HCT116 (cell line): ENCODE measurements at regions not wholly inside any gene's neighbourhood (a gene's known extent, or its start where the extent isn't known, plus 50 kb on each side); places are given as distances from the start of the nearest gene placed in this dataset.

Experiments used
- ATAC-seq: fragments of 200-7000 bp; cut with Tn5 transposase; 2 replicates; pipeline ENCODE4 v1.9.1; 2020; ENCODE audit warnings: mild to moderate bottlenecking, moderate library complexity
- BruUV-seq: library from RNA; stranded (reverse); fragments of 400-500 nt; replicated peaks from 2 replicates; lab custom pipeline; 2021; lab: Mats Ljungman, UMichigan
- CTCF ChIA-PET: fragments of 300-600 bp; sonication (Branson Sonifier 250); formaldehyde crosslinking; loops from one replicate; lab custom pipeline; 2021; ENCODE audit warnings: antibody characterized with exemption; lab: Charles Lee
- POLR2A ChIA-PET: fragments of 300-600, 350-600 bp; sonication (Branson Sonifier 250); formaldehyde crosslinking; loops from one replicate; lab custom pipeline; 2021; ENCODE audit warnings: antibody characterized with exemption; lab: Charles Lee
- RAD21 ChIA-PET, 2 experiments: fragments of 300-600 bp; sonication (Branson Sonifier 250); formaldehyde crosslinking; loops; one replicate each; lab custom pipeline; 2023; ENCODE audit warnings: low total read pairs in 2 of 2; ENCODE audit not compliant: uncharacterized antibody in 2 of 2, unreplicated experiment in 2 of 2, low non-redundant PET in 1 of 2; lab: Charles Lee
- DNase-seq: peaks from one replicate; pipeline ENCODE4 v3.0.0-alpha.2; 2010; ENCODE audit warnings: low read depth, low spot score
- H2AFZ ChIP-seq: fragments of 200-600 bp; shearing (Covaris generic), sonication (generic); 2 replicates; pipeline ENCODE4 v1.6.1; 2017; ENCODE audit warnings: low read depth, mixed run types, mixed read lengths, antibody characterized with exemption, low read length; ENCODE audit not compliant: poor library complexity, severe bottlenecking
- H3K27ac ChIP-seq: 2 replicates; pipeline ENCODE4 v1.5.1; 2012; ENCODE audit warnings: low read depth, low read length
- H3K27me3 ChIP-seq: fragments of 200-600 bp; sonication (generic); 2 replicates; pipeline ENCODE4 v1.6.1; 2016; ENCODE audit warnings: mixed run types, low read length, mixed read lengths; ENCODE audit not compliant: insufficient read depth
- H3K36me3 ChIP-seq, 2 experiments: fragments of 200-500 bp in 1 of 2; fragments of 200-600 bp in 1 of 2; sonication (Bioruptor generic) in 1 of 2; sonication (generic) in 1 of 2; 2 replicates each; pipeline versions ENCODE4 v1.5.1 to v1.6.1; 2014 to 2016; ENCODE audit warnings: low read length in 2 of 2, inconsistent platforms in 1 of 2, mixed read lengths in 1 of 2, mixed run types in 1 of 2; ENCODE audit not compliant: insufficient read depth in 2 of 2, control insufficient read depth in 1 of 2
- H3K4me1 ChIP-seq, 2 experiments: fragments of 200-600 bp in 1 of 2; sonication (generic) in 1 of 2; 2 replicates each; pipeline versions ENCODE4 v1.5.1 to v1.6.1; 2012 to 2017; ENCODE audit warnings: low read length in 2 of 2, inconsistent platforms in 1 of 2, mild to moderate bottlenecking in 1 of 2, mixed read lengths in 1 of 2, mixed run types in 1 of 2, moderate library complexity in 1 of 2; ENCODE audit not compliant: insufficient read depth in 2 of 2, control insufficient read depth in 1 of 2
- H3K4me2 ChIP-seq: fragments of 200-600 bp; sonication (generic); 2 replicates; pipeline ENCODE4 v1.6.1; 2017; ENCODE audit warnings: mixed run types, low read length, mixed read lengths
- H3K4me3 ChIP-seq, 2 experiments: fragments of 200-600 bp in 1 of 2; sonication (generic) in 1 of 2; replicated peaks in 1 of 2; 2 replicates each; pipeline ENCODE4 v1.5.1; 2011 to 2016; ENCODE audit warnings: low read length in 2 of 2, control low read depth in 1 of 2, low read depth in 1 of 2, mild to moderate bottlenecking in 1 of 2, mixed read lengths in 1 of 2, mixed run types in 1 of 2
- H3K79me2 ChIP-seq: fragments of 200-600 bp; sonication (generic); 2 replicates; pipeline ENCODE4 v1.6.1; 2017; ENCODE audit warnings: mild to moderate bottlenecking, mixed run types, low read length, moderate library complexity, mixed read lengths; ENCODE audit not compliant: insufficient read depth
- H3K9ac ChIP-seq: fragments of 200-600 bp; sonication (generic); 2 replicates; pipeline ENCODE4 v1.6.1; 2016; ENCODE audit warnings: low read length, mixed read lengths
- H3K9me2 ChIP-seq: fragments of 200-600 bp; sonication (generic), shearing (Covaris generic); 2 replicates; pipeline ENCODE4 v1.6.1; 2017; ENCODE audit warnings: mixed run types, mild to moderate bottlenecking, moderate library complexity; ENCODE audit not compliant: insufficient read depth
- H3K9me3 ChIP-seq, 2 experiments: fragments of 200-500 bp in 1 of 2; fragments of 200-600 bp in 1 of 2; sonication (Bioruptor generic) in 1 of 2; sonication (generic) in 1 of 2; 2 replicates each; pipeline ENCODE4 v1.6.1; 2014 to 2017; ENCODE audit warnings: low read length in 2 of 2, mixed read lengths in 2 of 2, inconsistent platforms in 1 of 2, low read depth in 1 of 2, mild to moderate bottlenecking in 1 of 2, mixed run types in 1 of 2, moderate library complexity in 1 of 2; ENCODE audit not compliant: control insufficient read depth in 1 of 2, insufficient read depth in 1 of 2
- H4K20me1 ChIP-seq: fragments of 200-600 bp; sonication (generic), shearing (Covaris generic); 2 replicates; pipeline ENCODE4 v1.6.1; 2017; ENCODE audit warnings: mixed run types, mild to moderate bottlenecking, moderate library complexity; ENCODE audit not compliant: insufficient read depth
- CBX3 ChIP-seq: IDR thresholded peaks from 2 replicates; pipeline ENCODE4 v1.6.1; 2012; ENCODE audit warnings: low read depth
- CEBPB ChIP-seq: IDR thresholded peaks from 2 replicates; pipeline ENCODE4 v1.6.1; 2012; ENCODE audit warnings: low read depth
- ELF1 ChIP-seq: IDR thresholded peaks from 2 replicates; pipeline ENCODE4 v1.6.1; 2012; ENCODE audit warnings: low read depth, borderline replicate concordance
- EZH2 ChIP-seq: fragments of 200-600 bp; sonication (generic); IDR thresholded peaks from 2 replicates; pipeline ENCODE4 v1.6.1; 2017; ENCODE audit warnings: antibody characterized with exemption, mixed run types
- EZH2phosphoT487 ChIP-seq: fragments of 200-600 bp; IDR thresholded peaks from 2 replicates; pipeline ENCODE4 v1.6.1; 2018; ENCODE audit warnings: antibody characterized with exemption, borderline replicate concordance
- JUND ChIP-seq: IDR thresholded peaks from 2 replicates; pipeline ENCODE4 v1.6.1; 2012
- POLR2A ChIP-seq: IDR thresholded peaks from 2 replicates; pipeline ENCODE4 v1.7.0; 2011; ENCODE audit warnings: borderline replicate concordance; ENCODE audit not compliant: insufficient read depth, insufficient read length; ENCODE audit errors: extremely low read depth
- POLR2AphosphoS5 ChIP-seq: IDR thresholded peaks from 2 replicates; pipeline ENCODE4 v1.6.1; 2011; ENCODE audit warnings: mild to moderate bottlenecking, low read depth, low read length, moderate library complexity
- SIN3A ChIP-seq: IDR thresholded peaks from 2 replicates; pipeline ENCODE4 v1.6.1; 2012; ENCODE audit warnings: low read depth
- TCF7L2 ChIP-seq: IDR thresholded peaks from 2 replicates; pipeline ENCODE4 v1.7.0; 2011; ENCODE audit warnings: borderline replicate concordance, inconsistent platforms; ENCODE audit not compliant: insufficient read depth, insufficient read length; ENCODE audit errors: extremely low read depth
- ZFX ChIP-seq: fragments of 450-650 bp; IDR thresholded peaks from 2 replicates; pipeline ENCODE4 v1.6.1; 2017
- ZNF274 ChIP-seq: fragments of 200-500 bp; sonication (Bioruptor generic); IDR thresholded peaks from 2 replicates; pipeline ENCODE4 v1.6.1; 2014; ENCODE audit warnings: mild to moderate bottlenecking, low read depth, low read length, inconsistent platforms
- intact Hi-C: fragments of 100-400 bp; cut with micrococcal nuclease; formaldehyde crosslinking; loops from 2 replicates; pipeline ENCODE4 v1.10.0; 2022
- TF ChIP-seq, protein P1 (sequence below): IDR thresholded peaks from 2 replicates; pipeline ENCODE4 v1.6.1; 2011; ENCODE audit warnings: mild to moderate bottlenecking, low read length, moderate library complexity; ENCODE audit not compliant: insufficient replicate concordance; ENCODE audit errors: extremely low read depth
- TF ChIP-seq, protein P2 (sequence below): IDR thresholded peaks from 2 replicates; pipeline ENCODE4 v1.6.1; 2012; ENCODE audit warnings: low read depth
- TF ChIP-seq, protein P3 (sequence below), 3 experiments: fragments of 200-600 bp in 1 of 3; sonication (generic) in 1 of 3; IDR thresholded peaks in 2 of 3; conservative IDR thresholded peaks in 1 of 3; 2 replicates each; pipeline ENCODE4 v1.5.1; 2012 to 2017; ENCODE audit warnings: low read depth in 2 of 3, low read length in 2 of 3, antibody characterized with exemption in 1 of 3, borderline replicate concordance in 1 of 3, control low read depth in 1 of 3, mild to moderate bottlenecking in 1 of 3, mixed read lengths in 1 of 3, mixed run types in 1 of 3, moderate library complexity in 1 of 3; ENCODE audit not compliant: insufficient read depth in 1 of 3

DNA sequence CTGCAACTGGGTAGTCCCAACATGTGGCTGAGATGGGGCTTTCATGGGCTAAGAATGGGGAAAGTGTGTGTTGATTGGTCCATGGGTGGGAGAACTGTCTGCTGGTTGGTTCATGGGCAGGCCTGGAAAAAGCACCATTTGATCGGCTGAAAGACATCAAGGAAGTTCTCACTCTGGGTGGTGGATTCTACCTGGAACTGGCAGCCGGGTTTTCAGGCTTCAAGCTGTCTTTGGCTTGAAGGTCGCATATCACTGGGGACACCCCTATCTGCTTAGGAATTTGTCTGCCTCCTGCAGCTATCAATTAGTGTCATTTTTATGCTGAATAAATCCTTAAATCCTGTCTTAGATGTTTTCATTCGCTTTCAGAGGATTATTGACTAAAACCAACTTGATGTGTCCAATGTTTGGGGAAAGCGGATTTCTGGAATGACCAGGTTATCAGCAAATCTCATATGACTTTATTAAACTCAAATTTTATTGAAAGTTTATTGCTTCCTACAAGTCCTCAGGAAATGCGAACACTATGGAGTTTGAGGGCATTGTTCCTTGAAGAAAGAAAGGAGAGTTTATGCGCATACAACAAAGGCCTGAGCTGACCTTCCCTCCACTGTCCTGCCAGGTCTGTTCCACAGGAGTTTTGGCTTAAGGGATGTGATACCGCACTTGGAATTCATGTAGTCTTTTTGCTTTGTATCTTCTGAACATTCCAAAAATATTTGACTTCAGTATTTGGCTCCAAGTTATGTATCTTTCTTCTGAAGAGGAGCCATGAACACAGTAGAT, 451.1 kb downstream of the TUSC1 start:
- no peaks in the 10 kb centered on the region for H3K36me3 ChIP-seq
- no peaks in the 10 kb centered on the region for H3K27me3 ChIP-seq
- H4K20me1 ChIP-seq = no peaks in the 10 kb centered on the region
- no peaks in the 10 kb centered on the region for H3K79me2 ChIP-seq
- TF ChIP-seq, protein P1, sequence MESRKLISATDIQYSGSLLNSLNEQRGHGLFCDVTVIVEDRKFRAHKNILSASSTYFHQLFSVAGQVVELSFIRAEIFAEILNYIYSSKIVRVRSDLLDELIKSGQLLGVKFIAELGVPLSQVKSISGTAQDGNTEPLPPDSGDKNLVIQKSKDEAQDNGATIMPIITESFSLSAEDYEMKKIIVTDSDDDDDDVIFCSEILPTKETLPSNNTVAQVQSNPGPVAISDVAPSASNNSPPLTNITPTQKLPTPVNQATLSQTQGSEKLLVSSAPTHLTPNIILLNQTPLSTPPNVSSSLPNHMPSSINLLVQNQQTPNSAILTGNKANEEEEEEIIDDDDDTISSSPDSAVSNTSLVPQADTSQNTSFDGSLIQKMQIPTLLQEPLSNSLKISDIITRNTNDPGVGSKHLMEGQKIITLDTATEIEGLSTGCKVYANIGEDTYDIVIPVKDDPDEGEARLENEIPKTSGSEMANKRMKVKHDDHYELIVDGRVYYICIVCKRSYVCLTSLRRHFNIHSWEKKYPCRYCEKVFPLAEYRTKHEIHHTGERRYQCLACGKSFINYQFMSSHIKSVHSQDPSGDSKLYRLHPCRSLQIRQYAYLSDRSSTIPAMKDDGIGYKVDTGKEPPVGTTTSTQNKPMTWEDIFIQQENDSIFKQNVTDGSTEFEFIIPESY = no peak
- no peak for TF ChIP-seq CBX3
- no peak for TF ChIP-seq POLR2AphosphoS5
- no peak for TF ChIP-seq JUND
- no peak for TF ChIP-seq SIN3A
- no peak for TF ChIP-seq EZH2
- TF ChIP-seq, protein P2, sequence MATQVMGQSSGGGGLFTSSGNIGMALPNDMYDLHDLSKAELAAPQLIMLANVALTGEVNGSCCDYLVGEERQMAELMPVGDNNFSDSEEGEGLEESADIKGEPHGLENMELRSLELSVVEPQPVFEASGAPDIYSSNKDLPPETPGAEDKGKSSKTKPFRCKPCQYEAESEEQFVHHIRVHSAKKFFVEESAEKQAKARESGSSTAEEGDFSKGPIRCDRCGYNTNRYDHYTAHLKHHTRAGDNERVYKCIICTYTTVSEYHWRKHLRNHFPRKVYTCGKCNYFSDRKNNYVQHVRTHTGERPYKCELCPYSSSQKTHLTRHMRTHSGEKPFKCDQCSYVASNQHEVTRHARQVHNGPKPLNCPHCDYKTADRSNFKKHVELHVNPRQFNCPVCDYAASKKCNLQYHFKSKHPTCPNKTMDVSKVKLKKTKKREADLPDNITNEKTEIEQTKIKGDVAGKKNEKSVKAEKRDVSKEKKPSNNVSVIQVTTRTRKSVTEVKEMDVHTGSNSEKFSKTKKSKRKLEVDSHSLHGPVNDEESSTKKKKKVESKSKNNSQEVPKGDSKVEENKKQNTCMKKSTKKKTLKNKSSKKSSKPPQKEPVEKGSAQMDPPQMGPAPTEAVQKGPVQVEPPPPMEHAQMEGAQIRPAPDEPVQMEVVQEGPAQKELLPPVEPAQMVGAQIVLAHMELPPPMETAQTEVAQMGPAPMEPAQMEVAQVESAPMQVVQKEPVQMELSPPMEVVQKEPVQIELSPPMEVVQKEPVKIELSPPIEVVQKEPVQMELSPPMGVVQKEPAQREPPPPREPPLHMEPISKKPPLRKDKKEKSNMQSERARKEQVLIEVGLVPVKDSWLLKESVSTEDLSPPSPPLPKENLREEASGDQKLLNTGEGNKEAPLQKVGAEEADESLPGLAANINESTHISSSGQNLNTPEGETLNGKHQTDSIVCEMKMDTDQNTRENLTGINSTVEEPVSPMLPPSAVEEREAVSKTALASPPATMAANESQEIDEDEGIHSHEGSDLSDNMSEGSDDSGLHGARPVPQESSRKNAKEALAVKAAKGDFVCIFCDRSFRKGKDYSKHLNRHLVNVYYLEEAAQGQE = no peak
- TF ChIP-seq POLR2A = no peak
- TF ChIP-seq EZH2phosphoT487 = no peak
- TF ChIP-seq CEBPB = no peak
- TF ChIP-seq ZFX = no peak
- TF ChIP-seq ELF1 = no peak
- no peak for TF ChIP-seq TCF7L2
- TF ChIP-seq ZNF274 = no peak
- TF ChIP-seq, protein P3, sequence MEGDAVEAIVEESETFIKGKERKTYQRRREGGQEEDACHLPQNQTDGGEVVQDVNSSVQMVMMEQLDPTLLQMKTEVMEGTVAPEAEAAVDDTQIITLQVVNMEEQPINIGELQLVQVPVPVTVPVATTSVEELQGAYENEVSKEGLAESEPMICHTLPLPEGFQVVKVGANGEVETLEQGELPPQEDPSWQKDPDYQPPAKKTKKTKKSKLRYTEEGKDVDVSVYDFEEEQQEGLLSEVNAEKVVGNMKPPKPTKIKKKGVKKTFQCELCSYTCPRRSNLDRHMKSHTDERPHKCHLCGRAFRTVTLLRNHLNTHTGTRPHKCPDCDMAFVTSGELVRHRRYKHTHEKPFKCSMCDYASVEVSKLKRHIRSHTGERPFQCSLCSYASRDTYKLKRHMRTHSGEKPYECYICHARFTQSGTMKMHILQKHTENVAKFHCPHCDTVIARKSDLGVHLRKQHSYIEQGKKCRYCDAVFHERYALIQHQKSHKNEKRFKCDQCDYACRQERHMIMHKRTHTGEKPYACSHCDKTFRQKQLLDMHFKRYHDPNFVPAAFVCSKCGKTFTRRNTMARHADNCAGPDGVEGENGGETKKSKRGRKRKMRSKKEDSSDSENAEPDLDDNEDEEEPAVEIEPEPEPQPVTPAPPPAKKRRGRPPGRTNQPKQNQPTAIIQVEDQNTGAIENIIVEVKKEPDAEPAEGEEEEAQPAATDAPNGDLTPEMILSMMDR (IDR thresholded peaks at IDR 0.05 in 2 of 3, conservative IDR thresholded peaks at IDR 0.05 in 1 of 3; ENCODE audit: borderline replicate concordance in 1 of 3, insufficient read depth in 1 of 3, low read depth in 2 of 3, low read length in 2 of 3) = no peak
- ATAC-seq (no peak), DNase-seq (no peak)
- no peak overlapping the region for H3K4me2 ChIP-seq
- intact Hi-C loops = no loop called here
- no TSS peak for BruUV-seq
- H2AFZ ChIP-seq = no peak overlapping the region
- H3K9me2 ChIP-seq = no peaks in the 10 kb centered on the region
- H3K27ac ChIP-seq = no peak overlapping the region
- RAD21 ChIA-PET = no interaction called here
- POLR2A ChIA-PET = no interaction called here
- no peak overlapping the region for H3K4me3 ChIP-seq
- peaks cover 12% of the 10 kb centered on the region in 2 experiments; a peak in 2 of 4 replicates for H3K9me3 ChIP-seq
- no peak overlapping the region for H3K9ac ChIP-seq
- CTCF ChIA-PET = no interaction called here
- no peaks in the 10 kb centered on the region for H3K4me1 ChIP-seq
